Keratinocyte (primary cell): ENCODE measurements at regions not wholly inside any gene's neighbourhood (a gene's known extent, or its start where the extent isn't known, plus 50 kb on each side); places are given as distances from the start of the nearest gene placed in this dataset.
A peak's percentile ranks its signal among the peaks of the same experiment; 100 is the strongest.

Source experiments
- DNase-seq: peaks from one replicate; pipeline ENCODE4 v3.0.0-alpha.2; 2011; ENCODE audit warnings: low read depth, missing footprints, low spot score
- FAIRE-seq: peaks from 2 replicates; lab custom pipeline; 2011; peaks lifted over from hg19 to GRCh38; lab: Jason Lieb, UNC
- H2AFZ ChIP-seq: 2 replicates; pipeline ENCODE4 v1.6.0; 2012; ENCODE audit warnings: low read length, control low read depth, inconsistent platforms; ENCODE audit not compliant: control insufficient read depth
- H3K27ac ChIP-seq: 2 replicates; pipeline ENCODE4 v1.5.1; 2011; ENCODE audit warnings: low read length; ENCODE audit not compliant: control insufficient read depth, insufficient read depth
- H3K27me3 ChIP-seq: 3 replicates; pipeline ENCODE4 v1.6.0; 2011; ENCODE audit warnings: low read length; ENCODE audit not compliant: control insufficient read depth, insufficient read depth; ENCODE audit errors: extremely low read depth
- H3K36me3 ChIP-seq, 2 experiments: 2 replicates in 1 of 2; 3 replicates in 1 of 2; pipeline ENCODE4 v1.5.1; 2011; ENCODE audit warnings: low read length in 2 of 2, mild to moderate bottlenecking in 1 of 2; ENCODE audit not compliant: control insufficient read depth in 2 of 2, insufficient read depth in 2 of 2; ENCODE audit errors: extremely low read depth in 1 of 2
- H3K4me1 ChIP-seq: 3 replicates; pipeline ENCODE4 v1.5.1; 2011; ENCODE audit warnings: low read length; ENCODE audit not compliant: control insufficient read depth, insufficient read depth; ENCODE audit errors: extremely low read depth
- H3K4me2 ChIP-seq: 3 replicates; pipeline ENCODE4 v1.6.0; 2011; ENCODE audit warnings: low read depth, low read length; ENCODE audit not compliant: control insufficient read depth, insufficient read depth; ENCODE audit errors: extremely low read depth
- H3K4me3 ChIP-seq, 3 experiments: fragments of 200-600 bp in 1 of 3; sonication (generic) in 1 of 3; 2 replicates in 2 of 3; 3 replicates in 1 of 3; pipeline ENCODE4 v1.5.1; 2011 to 2016; ENCODE audit warnings: low read length in 3 of 3, mild to moderate bottlenecking in 3 of 3, control low read depth in 2 of 3, inconsistent platforms in 1 of 3, low read depth in 1 of 3, mixed read lengths in 1 of 3, mixed run types in 1 of 3, moderate library complexity in 1 of 3; ENCODE audit not compliant: control insufficient read depth in 2 of 3, insufficient read depth in 2 of 3; ENCODE audit errors: extremely low read depth in 1 of 3
- H3K79me2 ChIP-seq: 2 replicates; pipeline ENCODE4 v1.6.0; 2012; ENCODE audit warnings: low read length; ENCODE audit not compliant: control insufficient read depth, insufficient read depth
- H3K9ac ChIP-seq: 3 replicates; pipeline ENCODE4 v1.6.0; 2011; ENCODE audit warnings: low read length; ENCODE audit not compliant: control insufficient read depth, insufficient read depth; ENCODE audit errors: extremely low read depth
- H3K9me1 ChIP-seq: 3 replicates; pipeline ENCODE4 v1.6.0; 2011; ENCODE audit warnings: low read length; ENCODE audit not compliant: control insufficient read depth, insufficient read depth; ENCODE audit errors: extremely low read depth
- H3K9me3 ChIP-seq: 2 replicates; pipeline ENCODE4 v1.5.1; 2012; ENCODE audit warnings: low read depth, low read length; ENCODE audit not compliant: control insufficient read depth
- H4K20me1 ChIP-seq: 3 replicates; pipeline ENCODE4 v1.6.0; 2011; ENCODE audit warnings: low read length; ENCODE audit not compliant: control insufficient read depth, insufficient read depth; ENCODE audit errors: extremely low read depth
- CTCF ChIP-seq, 3 experiments: IDR thresholded peaks in 1 of 3; conservative IDR thresholded peaks in 1 of 3; optimal IDR thresholded peaks in 1 of 3; 2 replicates in 2 of 3; 3 replicates in 1 of 3; pipeline versions ENCODE3 to v1.5.1; 2011; ENCODE audit warnings: low read length in 3 of 3, mild to moderate bottlenecking in 3 of 3, moderate library complexity in 2 of 3, control low read depth in 1 of 3, inconsistent platforms in 1 of 3; ENCODE audit not compliant: insufficient read depth in 2 of 3; ENCODE audit errors: extremely low read depth in 1 of 3
- EZH2 ChIP-seq: IDR thresholded peaks from one replicate; pipeline ENCODE4 v1.6.1; 2012; ENCODE audit warnings: inconsistent platforms, mild to moderate bottlenecking, low read length, moderate library complexity
- dilution Hi-C: fragments of 300-500 bp; cut with MboI; formaldehyde crosslinking; loops from one replicate; pipeline ENCODE4 v1.7.0; 2020; ENCODE audit warnings: low sequenced_read_pairs; ENCODE audit not compliant: extremely low pct_ligation_motif_present

GRCh38 chr14:80427101-80427500, 215.8 kb upstream of the DIO2 start:
- H3K4me3 ChIP-seq: no peak overlapping the region
- H3K4me1 ChIP-seq: peaks cover 21% of the 10 kb centered on the region
- no peak for DNase-seq
- no peaks in the 10 kb centered on the region for H3K36me3 ChIP-seq
- no peak overlapping the region for H2AFZ ChIP-seq
- no peaks in the 10 kb centered on the region for H3K27me3 ChIP-seq
- no peaks in the 10 kb centered on the region for H3K9me1 ChIP-seq
- no peak overlapping the region for H3K9ac ChIP-seq
- dilution Hi-C loops: no loop called here
- no peaks in the 10 kb centered on the region for H4K20me1 ChIP-seq
- no peak overlapping the region for H3K4me2 ChIP-seq
- H3K79me2 ChIP-seq: no peaks in the 10 kb centered on the region
- FAIRE-seq: no peak
- peak overlapping the region; percentile 38 for H3K27ac ChIP-seq
- TF ChIP-seq EZH2 (no peak), CTCF (optimal IDR thresholded peaks at IDR 0.05 in 1 of 3, IDR thresholded peaks at IDR 0.05 in 1 of 3, conservative IDR thresholded peaks at IDR 0.05 in 1 of 3; ENCODE audit: extremely low read depth in 1 of 3, insufficient read depth in 2 of 3, low read length in 3 of 3) (no peak)
- H3K9me3 ChIP-seq: no peaks in the 10 kb centered on the region

- Histone ChIP-seq H3K4me2 (no peak overlapping the region), H4K20me1 (no peaks in the 10 kb centered on the region), H3K79me2 (no peaks in the 10 kb centered on the region), H3K4me3 (no peak overlapping the region), H3K9me1 (no peaks in the 10 kb centered on the region), H3K4me1 (peaks cover 21% of the 10 kb centered on the region), H3K36me3 (no peaks in the 10 kb centered on the region), H2AFZ (no peak overlapping the region), H3K27me3 (no peaks in the 10 kb centered on the region), H3K9ac (no peak overlapping the region), H3K27ac (peak overlapping the region; percentile 59), H3K9me3 (no peaks in the 10 kb centered on the region)
- dilution Hi-C loops: no loop called here
- DNase-seq: no peak
- peak; percentile 23 for FAIRE-seq
- TF ChIP-seq CTCF (optimal IDR thresholded peaks at IDR 0.05 in 1 of 3, IDR thresholded peaks at IDR 0.05 in 1 of 3, conservative IDR thresholded peaks at IDR 0.05 in 1 of 3; ENCODE audit: extremely low read depth in 1 of 3, insufficient read depth in 2 of 3, low read length in 3 of 3): no peak
- no peak for TF ChIP-seq EZH2
Observed at GRCh38 chr14:80426683-80427082, 215.4 kb upstream of the DIO2 start.
